GM19351 (cell line): ENCODE measurements at regions not wholly inside any gene's neighbourhood (a gene's known extent, or its start where the extent isn't known, plus 50 kb on each side); places are given as distances from the start of the nearest gene placed in this dataset.
"Not testable (repeated sequence)": the region's sequence is repeated elsewhere in the genome, so short reads cannot be mapped to it uniquely, and the experiment has no call there.

Experiments
- ATAC-seq: cut with Tn5 transposase; IDR thresholded peaks from one replicate; pipeline ENCODE4 v1.9.1; 2021; ENCODE audit warnings: mild to moderate bottlenecking, moderate library complexity; ENCODE audit not compliant: unreplicated experiment

DNA sequence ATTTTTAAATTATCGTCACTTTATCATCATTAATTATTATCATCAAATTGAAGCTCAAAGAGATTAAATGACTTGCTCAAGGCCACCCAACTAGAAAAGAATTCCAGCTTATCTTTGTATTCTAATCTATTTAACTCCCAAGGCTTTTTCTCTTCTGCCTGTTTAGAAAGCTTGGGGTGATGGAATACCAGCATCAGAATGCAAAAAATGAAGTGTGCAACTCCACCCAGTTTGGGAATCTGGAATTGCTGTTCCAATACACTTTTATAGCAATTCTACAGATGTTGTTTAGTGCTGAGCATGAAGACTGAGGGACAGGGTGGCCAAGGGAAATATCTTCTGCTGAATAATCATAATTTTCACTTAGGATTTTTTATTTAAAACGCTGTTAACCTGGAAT is 97.2 kb upstream of the FIBIN start:
- ATAC-seq, result no peak

DNA sequence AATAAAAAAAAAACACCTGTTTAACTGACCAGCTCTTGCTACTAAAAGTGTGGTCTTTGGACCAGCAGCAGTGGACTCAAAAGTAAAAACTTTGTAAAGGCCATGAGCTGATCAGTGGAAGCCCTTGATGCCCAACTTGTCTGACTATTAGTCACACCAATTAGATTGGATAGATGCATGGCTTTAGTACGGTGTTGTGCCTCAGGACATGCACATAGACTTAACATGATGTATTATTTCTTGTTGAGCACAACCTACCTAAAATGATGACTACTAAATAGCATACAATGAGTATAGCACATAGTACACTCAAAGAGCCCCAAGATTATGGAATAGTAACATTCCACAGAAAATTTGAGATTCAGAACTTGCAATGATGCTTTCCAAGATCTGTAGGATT is 95.1 kb upstream of the FIBIN start:
- no peak for ATAC-seq

DNA sequence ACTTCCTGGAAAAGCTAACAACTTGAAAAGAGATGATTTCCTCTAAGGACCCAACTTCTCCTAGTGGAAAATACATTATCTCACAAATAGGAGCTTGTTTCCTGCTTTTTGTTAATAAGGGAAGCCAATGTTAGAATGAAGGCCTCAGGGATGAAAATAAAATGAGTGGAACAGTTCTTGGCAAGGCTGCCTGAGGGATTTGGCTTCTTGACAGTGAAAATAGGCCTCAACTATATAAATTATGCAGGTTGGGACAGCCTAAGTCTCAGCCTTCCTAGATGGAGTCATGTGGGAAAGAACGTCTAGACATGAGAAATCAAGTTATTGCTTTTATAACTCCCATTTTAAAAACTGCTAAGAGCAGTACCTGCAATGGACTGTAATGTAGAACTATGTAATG is 92.8 kb upstream of the FIBIN start:
- no peak for ATAC-seq

DNA sequence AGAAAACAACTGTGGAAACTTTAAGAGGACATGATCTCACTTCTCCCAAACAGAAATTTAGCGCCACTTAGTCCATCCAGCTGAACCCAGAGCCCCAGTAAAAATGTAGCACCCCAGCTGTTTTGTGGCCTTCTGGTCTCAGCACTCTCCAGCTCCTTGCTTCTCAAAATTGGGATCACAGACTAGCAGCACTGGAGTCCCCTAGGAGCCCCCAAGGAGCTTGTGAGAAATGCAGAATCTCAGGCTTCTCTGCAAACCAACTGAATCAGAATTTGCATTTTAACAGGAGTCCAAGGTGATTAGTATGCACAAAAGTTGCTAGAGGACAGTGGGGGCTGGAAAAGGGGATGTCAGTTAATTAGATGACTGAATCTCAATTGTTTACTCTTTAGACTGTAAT is 89.8 kb upstream of the FIBIN start:
- ATAC-seq, result no peak

DNA sequence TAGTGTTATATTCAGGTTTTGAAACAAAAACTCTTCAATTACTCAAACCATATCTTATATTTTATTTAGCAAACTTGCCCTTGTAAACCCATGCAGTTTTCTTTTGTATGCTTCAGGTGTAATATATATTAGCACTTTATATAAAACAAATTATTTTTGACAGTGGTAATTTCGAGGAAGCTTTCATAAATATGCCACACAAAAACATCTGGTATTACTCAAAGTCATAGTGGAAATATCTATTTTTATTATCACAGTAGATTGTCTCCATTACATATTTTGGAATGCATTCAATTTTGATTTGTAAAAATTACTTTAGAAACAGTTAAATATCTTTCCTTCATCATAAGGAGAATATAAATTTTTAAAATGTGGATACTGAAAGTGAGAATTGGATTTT is 89.1 kb upstream of the FIBIN start:
- ATAC-seq, result no peak

DNA sequence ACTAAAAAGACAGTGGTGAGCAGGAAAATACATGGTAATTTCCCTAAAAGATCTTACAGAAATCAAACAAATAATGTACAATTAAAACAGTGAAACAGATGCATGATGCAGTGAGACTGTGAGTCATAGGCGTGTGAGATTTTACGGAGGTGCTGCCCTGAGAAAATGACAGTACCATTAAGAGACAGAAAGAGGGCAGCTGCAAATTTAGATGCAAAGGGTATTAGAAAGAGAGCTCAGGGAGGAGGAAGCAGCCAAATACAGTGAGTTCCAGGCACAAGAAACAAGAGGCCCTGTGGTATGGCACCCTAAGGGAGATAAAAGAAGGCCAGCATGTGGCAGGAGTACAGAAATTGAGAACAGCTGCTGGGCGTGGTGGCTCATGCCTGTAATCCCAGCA is 88.5 kb upstream of the FIBIN start:
- ATAC-seq, result no peak

DNA sequence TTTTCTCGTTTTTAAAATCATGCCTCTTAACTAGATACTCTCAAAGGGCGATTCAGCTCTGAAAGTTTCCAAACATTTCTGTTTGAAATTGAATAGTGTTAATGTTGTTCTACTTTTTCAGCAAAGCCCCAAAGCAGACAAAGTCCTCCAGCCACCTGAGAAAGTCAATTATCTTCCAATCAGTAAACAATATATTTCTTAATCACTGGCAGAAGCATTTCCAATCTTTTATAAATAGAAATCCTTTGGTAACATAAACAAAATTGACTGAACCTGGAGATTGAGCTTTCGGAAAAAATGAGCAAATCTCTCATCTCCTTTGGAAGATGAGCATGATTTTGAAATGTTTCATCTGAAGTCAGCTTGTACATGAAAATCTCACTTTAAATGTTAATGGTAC is 84.4 kb upstream of the FIBIN start:
- no peak for ATAC-seq

DNA sequence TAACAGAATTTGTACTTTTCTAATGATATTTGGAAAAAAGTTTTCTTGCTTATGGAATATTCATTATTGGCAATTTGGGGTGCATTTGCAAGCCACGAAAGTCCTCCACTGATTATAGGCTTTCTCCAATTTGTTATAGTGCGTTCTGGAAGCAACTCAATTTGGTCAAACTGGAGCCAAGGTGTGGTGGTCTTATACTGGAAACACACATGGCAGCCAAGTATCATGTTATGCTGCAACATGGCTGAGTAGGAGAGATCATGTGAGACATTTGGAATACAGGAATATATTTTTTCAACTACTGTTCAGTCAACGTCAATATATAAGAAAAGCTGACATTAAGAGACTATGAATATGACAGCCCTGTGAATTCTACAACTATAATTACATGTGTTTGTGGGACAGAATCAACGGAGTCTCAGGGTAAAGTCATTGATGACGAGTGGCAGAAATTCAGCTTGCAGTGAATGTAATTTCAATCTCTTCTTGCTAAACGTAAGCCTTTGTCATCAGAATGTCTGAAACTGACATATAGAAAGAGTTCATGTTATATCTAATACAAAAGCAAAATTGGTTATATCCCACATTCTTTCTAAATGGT is 83.8 kb upstream of the FIBIN start:
- no peak for ATAC-seq

DNA sequence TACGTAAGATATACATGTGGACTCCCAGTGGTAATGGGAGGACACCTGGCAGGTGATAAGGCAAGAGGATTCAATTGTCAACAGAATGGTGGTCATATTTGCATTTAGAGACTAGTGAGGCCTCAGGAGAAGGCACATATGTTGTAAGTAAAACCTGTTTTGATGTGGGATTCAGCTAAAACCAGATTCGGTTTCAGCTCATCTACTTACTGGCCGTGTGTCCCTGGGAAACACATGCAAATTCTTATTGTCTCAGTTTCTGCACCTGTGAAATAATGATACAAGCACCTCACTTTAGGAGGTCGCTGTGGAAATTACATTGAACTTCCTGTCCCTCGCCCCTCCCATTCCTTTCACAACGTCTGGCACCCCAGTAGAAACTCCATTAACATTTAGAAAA is 78.9 kb upstream of the FIBIN start:
- peak; percentile 74 for ATAC-seq

DNA sequence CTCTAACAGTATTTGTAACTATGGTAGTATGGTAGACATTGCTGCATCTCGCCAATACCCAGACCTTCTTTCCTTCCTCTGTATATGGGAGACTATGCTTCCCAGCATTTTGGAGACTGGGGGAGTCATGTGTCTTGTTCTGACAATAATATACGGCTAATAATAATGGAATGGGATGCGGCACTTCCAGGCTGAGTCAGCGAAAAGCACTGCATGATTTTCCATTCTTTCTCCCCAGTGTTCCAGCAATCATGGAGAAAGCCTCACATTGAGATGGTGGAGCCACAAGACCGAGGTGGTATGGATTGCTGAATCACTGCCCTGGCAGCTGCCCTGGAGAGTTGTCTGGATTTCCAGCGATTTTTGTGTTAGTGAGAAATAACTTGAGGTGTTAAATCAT is 77.1 kb upstream of the FIBIN start:
- ATAC-seq, result no peak

DNA sequence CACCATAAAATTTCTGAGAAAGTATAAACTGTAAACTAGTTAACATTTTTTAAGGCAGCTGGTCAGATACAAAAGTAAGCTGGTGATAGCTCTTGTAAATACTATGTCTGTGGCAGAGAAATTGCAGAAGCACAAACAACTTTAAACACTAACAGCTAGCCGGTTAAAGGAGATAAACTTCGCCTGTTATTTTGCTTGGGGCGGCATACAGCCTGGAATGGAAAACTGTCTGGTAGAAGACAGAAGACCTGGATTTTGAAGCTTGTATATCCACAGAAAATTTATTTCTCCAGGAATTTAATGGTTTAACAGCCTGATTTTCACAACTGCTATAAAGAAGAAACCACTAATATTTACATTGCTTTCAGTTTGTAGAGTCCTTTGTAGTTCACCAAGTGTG is 65.3 kb upstream of the FIBIN start:
- no peak for ATAC-seq

DNA sequence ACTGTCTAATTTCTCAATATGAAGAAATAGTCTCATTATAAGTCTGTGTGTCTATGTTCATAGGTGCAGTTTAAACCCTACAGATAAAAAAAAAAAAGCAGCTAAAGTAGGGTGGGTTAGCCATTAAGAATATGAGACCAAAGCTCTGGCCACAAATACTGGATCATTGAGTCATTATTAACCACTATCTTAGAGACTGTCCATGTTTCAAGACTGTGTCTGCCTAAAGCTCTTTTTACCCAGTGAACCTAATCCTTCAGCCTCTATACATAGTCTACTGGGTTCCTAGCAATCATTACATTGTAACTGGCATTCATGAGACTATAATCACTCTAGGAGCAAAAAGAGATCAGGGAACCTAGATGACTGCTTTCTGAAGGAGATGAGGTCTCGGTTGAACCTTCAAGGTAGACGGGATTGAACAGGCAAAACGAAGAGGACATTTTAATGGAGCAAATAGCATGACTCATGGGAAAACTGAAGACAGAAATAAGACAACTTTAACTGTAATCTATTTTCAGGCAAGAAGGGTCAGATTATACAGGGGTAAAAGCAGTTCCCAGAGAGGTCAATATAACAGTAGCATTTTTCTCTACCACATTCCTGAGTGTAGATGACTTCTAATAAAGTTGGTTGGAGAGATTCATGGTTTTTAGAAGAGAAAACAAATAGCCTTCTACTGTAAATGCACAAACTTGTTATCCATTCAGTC is 64.0 kb upstream of the FIBIN start:
- no peak for ATAC-seq

DNA sequence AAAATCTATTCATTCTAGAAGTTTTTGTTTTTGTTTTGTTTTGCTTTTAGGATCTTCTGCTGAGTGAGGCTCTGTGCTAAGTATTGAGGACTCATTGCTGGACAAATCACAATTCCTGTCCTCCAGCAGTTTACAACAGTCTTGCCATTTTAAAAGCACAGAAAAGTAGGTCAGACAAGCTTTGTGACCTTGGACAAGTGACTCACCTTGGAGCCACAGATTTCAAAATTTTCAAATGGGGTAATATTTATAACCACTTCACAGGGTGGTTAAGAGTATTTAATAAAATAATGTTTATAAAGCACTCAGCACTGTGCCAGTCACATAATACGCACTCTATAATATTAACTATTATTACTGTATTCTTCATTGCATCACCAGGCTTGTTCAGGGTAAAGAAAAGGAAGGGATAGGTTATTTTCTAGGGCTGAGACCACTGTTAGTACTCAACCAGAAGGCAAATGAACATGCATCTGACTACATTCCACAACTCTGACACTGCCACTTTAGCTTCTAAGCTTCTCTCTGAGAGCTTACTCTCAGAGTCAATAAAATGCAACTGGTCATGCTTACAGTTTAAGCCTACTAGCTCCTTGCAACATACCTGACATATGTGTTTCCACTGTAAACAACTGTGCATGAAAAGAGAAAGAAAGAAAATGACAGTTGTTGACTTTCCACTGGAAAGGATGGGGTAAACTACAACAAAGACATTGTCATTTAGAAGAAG is 63.2 kb upstream of the FIBIN start:
- no peak for ATAC-seq

DNA sequence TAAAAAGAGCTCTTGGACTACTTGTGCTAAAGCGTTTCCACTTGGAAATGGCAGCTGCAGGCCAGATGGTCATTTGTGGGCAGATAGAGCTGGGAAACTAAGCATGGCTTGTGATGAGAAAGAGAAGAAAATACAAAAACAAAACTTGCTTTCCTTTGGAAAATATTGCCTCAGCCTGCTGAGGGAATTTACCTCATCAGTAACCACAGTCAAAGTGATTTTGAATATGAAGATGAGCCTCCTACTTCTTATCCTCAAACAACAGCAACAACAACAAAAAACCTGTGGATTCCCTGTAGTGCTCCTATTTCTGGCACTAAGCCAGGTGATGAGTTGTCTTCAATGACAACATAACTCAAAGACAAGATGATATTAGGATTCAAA is 62.7 kb upstream of the FIBIN start:
- no peak for ATAC-seq

DNA sequence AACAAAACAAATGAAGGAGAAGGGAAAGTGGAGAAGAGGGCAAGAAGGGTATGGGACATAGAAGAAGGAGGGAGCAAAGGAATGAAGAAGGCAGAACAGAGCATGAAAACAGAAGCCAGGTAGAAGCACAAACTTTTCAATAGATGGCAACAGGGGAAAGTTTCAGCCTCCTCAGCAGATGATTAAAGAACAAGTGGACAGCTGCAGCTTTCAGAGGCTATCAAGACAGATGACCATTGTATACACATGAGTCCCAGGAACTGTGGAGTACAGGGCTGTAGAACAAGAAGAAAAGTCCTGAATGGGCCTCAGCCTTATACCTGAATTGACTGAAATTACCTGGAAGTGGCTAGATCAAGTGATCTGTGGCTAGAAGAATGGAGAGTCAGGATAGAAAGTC is 62.0 kb upstream of the FIBIN start:
- no peak for ATAC-seq

DNA sequence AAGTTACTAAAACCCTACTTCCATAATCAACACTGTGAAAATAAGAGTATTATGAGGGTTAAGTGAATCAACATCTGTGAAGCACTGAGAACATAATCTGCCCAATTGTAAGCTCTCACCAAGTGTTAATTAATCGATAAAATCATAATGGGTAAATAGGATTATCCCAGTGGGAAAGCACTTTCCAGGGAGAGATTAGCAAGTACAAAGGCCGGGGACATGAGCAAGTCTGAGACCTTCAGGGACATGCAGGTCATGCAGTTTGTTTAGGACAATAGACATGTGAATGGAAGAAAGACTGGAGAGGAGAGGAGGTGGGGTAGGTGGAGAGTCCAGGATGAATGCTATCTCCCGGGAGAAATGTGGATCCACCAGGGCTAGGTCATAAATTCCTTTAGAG is 57.8 kb upstream of the FIBIN start:
- no peak for ATAC-seq

DNA sequence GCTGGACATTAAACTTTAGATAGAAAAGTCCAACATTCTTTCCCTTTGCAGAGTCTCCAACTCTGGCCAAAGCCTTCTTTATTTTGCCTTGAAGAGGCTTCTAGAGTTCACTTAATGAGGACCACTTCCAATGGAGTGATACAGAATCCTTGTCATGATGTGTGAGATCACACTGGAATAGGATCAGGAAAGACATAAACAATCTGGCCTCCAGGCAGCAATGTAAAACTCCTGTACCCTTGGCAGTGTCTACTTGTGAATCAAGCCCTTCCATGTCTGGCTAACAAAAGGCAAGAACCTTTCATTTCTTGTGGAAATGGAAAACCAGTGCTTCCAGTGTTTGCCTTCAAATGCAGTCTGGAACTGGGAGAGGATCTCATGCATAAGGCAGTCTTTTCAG is 56.5 kb upstream of the FIBIN start:
- ATAC-seq, result no peak

DNA sequence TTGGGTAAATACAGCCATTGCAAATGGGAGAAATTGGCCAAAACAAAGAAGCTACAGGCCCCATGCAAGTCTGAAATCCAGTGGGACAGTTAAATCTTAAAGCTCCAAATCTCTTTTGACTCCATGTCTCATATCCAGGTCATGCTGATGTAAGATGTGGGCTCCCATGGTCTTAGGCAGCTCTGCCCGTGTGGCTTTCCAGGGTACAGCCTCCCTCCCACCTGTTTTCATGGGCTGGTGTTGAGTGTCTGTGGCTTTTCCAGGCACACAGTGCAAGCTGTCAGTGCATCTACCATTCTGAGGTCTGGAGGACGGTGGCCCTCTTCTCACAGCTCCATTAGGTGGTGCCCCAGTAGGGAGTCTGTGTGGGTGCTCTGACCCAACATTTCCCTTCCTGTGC is 53.4 kb upstream of the FIBIN start:
- ATAC-seq, result not testable (repeated sequence)

DNA sequence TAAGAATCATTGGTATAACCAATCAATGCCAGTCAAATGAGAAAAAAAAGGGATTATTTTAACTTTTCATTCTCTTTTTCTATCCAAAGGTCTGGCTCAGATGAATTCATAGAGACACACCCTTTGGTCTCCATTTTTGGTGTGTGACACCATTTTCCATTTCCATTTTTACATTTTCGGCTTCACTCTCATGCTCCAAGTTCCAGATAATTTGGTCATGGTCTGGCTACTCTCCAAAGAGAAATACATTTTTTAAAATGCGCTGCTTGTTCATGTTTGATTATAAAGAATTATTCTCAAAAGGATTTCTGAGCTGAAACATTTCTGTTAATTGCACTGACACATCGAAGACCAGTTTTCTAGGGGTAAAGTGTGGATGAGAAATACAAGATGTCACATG is 51.6 kb upstream of the FIBIN start:
- no peak for ATAC-seq

DNA sequence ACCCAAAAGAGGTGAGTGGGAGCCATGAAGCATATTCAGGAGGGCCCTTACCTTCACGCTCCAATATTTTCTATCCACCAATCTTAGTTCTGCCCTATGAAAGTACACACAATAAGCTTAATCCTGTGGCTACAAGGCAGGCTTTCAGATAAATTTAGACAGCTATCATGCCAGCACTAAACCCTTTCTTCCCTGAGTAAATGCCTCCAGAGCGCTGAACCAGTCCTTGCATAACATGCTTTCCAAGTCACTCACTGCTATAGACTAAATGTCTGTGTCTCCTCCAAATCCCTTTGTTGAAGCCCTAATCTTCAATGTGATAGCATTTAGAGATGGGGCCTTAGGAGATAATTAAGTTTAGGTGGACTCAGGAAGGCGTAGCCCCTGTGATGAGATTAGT is 50.3 kb upstream of the FIBIN start:
- ATAC-seq, result no peak
